WTC11 (cell line): ENCODE measurements at regions not wholly inside any gene's neighbourhood (a gene's known extent, or its start where the extent isn't known, plus 50 kb on each side); places are given as distances from the start of the nearest gene placed in this dataset.

Experiments
- ATAC-seq: fragments of 200-7000 bp; cut with Tn5 transposase; 2 replicates; pipeline ENCODE4 v1.10.0; 2021; ENCODE audit warnings: mild to moderate bottlenecking, moderate library complexity
- CTCF ChIA-PET: fragments of 300-600 bp; sonication (Branson Sonifier 250); formaldehyde crosslinking; loops from one replicate; lab custom pipeline; 2021; ENCODE audit warnings: antibody characterized with exemption; lab: Charles Lee
- POLR2A ChIA-PET: fragments of 350-600 bp; sonication (Branson Sonifier 250); formaldehyde crosslinking; loops from one replicate; lab custom pipeline; 2021; ENCODE audit warnings: antibody characterized with exemption; lab: Charles Lee
- DNase-seq: peaks from one replicate; pipeline ENCODE4 v3.0.0; 2021; ENCODE audit warnings: low spot score
- H3K27ac Mint-ChIP-seq: 2 replicates; pipeline ENCODE4 v1.8.0; 2021; ENCODE audit warnings: mixed read lengths
- H3K27me3 Mint-ChIP-seq: 2 replicates; pipeline ENCODE4 v1.8.0; 2021; ENCODE audit warnings: low read depth, mild to moderate bottlenecking, moderate library complexity, mixed read lengths
- H3K36me3 Mint-ChIP-seq: 2 replicates; pipeline ENCODE4 v1.8.0; 2021; ENCODE audit warnings: mixed read lengths
- H3K4me1 Mint-ChIP-seq: 2 replicates; pipeline ENCODE4 v1.8.0; 2022; ENCODE audit warnings: mixed read lengths
- H3K4me3 Mint-ChIP-seq: 2 replicates; pipeline ENCODE4 v1.8.0; 2021; ENCODE audit warnings: mild to moderate bottlenecking, moderate library complexity, mixed read lengths
- H3K9me3 Mint-ChIP-seq: 2 replicates; pipeline ENCODE4 v1.8.0; 2021; ENCODE audit warnings: mixed read lengths
- ARID4B ChIP-seq: sonication (generic); formaldehyde crosslinking; IDR thresholded peaks from 2 replicates; pipeline ENCODE4 v1.8.0; 2023; ENCODE audit warnings: missing genetic modification reagents, mild to moderate bottlenecking, borderline replicate concordance
- CREM ChIP-seq: sonication (generic); formaldehyde crosslinking; IDR thresholded peaks from 2 replicates; pipeline ENCODE4 v1.8.1; 2022; ENCODE audit warnings: mild to moderate bottlenecking, missing genetic modification reagents, moderate library complexity
- E2F4 ChIP-seq: sonication (generic); formaldehyde crosslinking; IDR thresholded peaks from 2 replicates; pipeline ENCODE4 v1.8.1; 2022; ENCODE audit warnings: low read depth, mild to moderate bottlenecking, moderate library complexity, missing genetic modification reagents, borderline replicate concordance
- FOXJ3 ChIP-seq: sonication (generic); formaldehyde crosslinking; IDR thresholded peaks from 2 replicates; pipeline ENCODE4 v1.9.0; 2021; ENCODE audit warnings: missing genetic modification reagents, mild to moderate bottlenecking, borderline replicate concordance
- FOXP1 ChIP-seq: sonication (generic); formaldehyde crosslinking; IDR thresholded peaks from 2 replicates; pipeline ENCODE4 v1.8.0; 2022; ENCODE audit warnings: missing genetic modification reagents, mild to moderate bottlenecking, moderate library complexity, borderline replicate concordance
- GABPB1 ChIP-seq: sonication (generic); formaldehyde crosslinking; IDR thresholded peaks from 2 replicates; pipeline ENCODE4 v1.8.1; 2023; ENCODE audit warnings: mild to moderate bottlenecking, missing genetic modification reagents
- HMGA2 ChIP-seq: fragments of 250-450 bp; sonication (Bioruptor Pico); IDR thresholded peaks from 2 replicates; pipeline ENCODE4 v1.4.0; 2021; ENCODE audit warnings: mild to moderate bottlenecking, moderate library complexity
- JAZF1 ChIP-seq: fragments of 250-450 bp; sonication (Bioruptor Pico); IDR thresholded peaks from 2 replicates; pipeline ENCODE4 v1.9.0; 2021; ENCODE audit warnings: moderate library complexity, mild to moderate bottlenecking, inconsistent platforms
- MAX ChIP-seq: sonication (generic); formaldehyde crosslinking; IDR thresholded peaks from 2 replicates; pipeline ENCODE4 v1.8.0; 2022; ENCODE audit warnings: mild to moderate bottlenecking, missing genetic modification reagents
- MYBL2 ChIP-seq: sonication (generic); formaldehyde crosslinking; IDR thresholded peaks from 2 replicates; pipeline ENCODE4 v1.8.1; 2023; ENCODE audit warnings: mild to moderate bottlenecking, moderate library complexity, missing genetic modification reagents
- NR1H2 ChIP-seq: sonication (generic); formaldehyde crosslinking; IDR thresholded peaks from 2 replicates; pipeline ENCODE4 v1.9.0; 2021; ENCODE audit warnings: mild to moderate bottlenecking, moderate library complexity, missing genetic modification reagents
- NR3C1 ChIP-seq: sonication (generic); formaldehyde crosslinking; conservative IDR thresholded peaks from 2 replicates; pipeline ENCODE4 v1.8.1; 2023; ENCODE audit warnings: low read depth, mild to moderate bottlenecking, missing genetic modification reagents
- OVOL2 ChIP-seq: fragments of 250-450 bp; sonication (Bioruptor Pico); IDR thresholded peaks from 2 replicates; pipeline ENCODE4 v1.9.0; 2021; ENCODE audit warnings: mild to moderate bottlenecking, borderline replicate concordance
- PRDM15 ChIP-seq: sonication (generic); formaldehyde crosslinking; IDR thresholded peaks from 2 replicates; pipeline ENCODE4 v1.8.0; 2022; ENCODE audit warnings: missing genetic modification reagents
- SMAD4 ChIP-seq: sonication (generic); formaldehyde crosslinking; IDR thresholded peaks from 2 replicates; pipeline ENCODE4 v1.8.0; 2022; ENCODE audit warnings: mild to moderate bottlenecking, missing genetic modification reagents
- ZBTB21 ChIP-seq: sonication (generic); formaldehyde crosslinking; IDR thresholded peaks from 2 replicates; pipeline ENCODE4 v1.8.1; 2023; ENCODE audit warnings: mild to moderate bottlenecking, missing genetic modification reagents, borderline replicate concordance
- ZNF138 ChIP-seq: sonication (generic); formaldehyde crosslinking; conservative IDR thresholded peaks from 2 replicates; pipeline ENCODE4 v1.8.1; 2022; ENCODE audit warnings: mild to moderate bottlenecking, moderate library complexity, missing genetic modification reagents
- ZNF219 ChIP-seq: sonication (generic); formaldehyde crosslinking; IDR thresholded peaks from 2 replicates; pipeline ENCODE4 v1.8.0; 2023; ENCODE audit warnings: missing genetic modification reagents, mild to moderate bottlenecking, borderline replicate concordance
- TF ChIP-seq, protein P1 (sequence below): sonication (generic); formaldehyde crosslinking; IDR thresholded peaks from 2 replicates; pipeline ENCODE4 v1.8.0; 2023; ENCODE audit warnings: mild to moderate bottlenecking, missing genetic modification reagents
- TF ChIP-seq, protein P2 (sequence below): sonication (generic); formaldehyde crosslinking; IDR thresholded peaks from 2 replicates; pipeline ENCODE4 v1.8.1; 2022; ENCODE audit warnings: low read depth, missing genetic modification reagents, borderline replicate concordance
- TF ChIP-seq, protein P3 (sequence below): sonication (generic); formaldehyde crosslinking; IDR thresholded peaks from 2 replicates; pipeline ENCODE4 v1.8.1; 2022; ENCODE audit warnings: missing genetic modification reagents, borderline replicate concordance

DNA sequence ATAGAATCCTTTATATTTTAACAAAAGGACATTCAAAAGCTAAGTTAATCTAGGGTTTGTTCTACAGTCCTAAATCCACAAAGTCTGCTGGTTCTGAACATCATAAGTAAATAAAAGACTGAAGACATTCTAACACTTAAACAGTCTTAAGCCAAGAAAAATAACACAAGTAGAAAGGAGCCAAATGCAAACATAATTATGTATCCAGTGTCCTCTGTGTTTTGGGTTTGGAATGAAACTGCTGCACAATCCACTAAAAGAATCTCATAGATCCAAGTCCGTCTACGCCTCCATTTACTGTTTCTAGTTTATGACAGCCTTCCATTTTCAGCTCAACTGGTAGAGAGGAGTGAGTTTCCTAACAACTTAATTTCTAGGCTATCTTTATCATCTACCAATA lies 623.6 kb upstream of the FZD8 start (continued):
- TF ChIP-seq, protein P1, sequence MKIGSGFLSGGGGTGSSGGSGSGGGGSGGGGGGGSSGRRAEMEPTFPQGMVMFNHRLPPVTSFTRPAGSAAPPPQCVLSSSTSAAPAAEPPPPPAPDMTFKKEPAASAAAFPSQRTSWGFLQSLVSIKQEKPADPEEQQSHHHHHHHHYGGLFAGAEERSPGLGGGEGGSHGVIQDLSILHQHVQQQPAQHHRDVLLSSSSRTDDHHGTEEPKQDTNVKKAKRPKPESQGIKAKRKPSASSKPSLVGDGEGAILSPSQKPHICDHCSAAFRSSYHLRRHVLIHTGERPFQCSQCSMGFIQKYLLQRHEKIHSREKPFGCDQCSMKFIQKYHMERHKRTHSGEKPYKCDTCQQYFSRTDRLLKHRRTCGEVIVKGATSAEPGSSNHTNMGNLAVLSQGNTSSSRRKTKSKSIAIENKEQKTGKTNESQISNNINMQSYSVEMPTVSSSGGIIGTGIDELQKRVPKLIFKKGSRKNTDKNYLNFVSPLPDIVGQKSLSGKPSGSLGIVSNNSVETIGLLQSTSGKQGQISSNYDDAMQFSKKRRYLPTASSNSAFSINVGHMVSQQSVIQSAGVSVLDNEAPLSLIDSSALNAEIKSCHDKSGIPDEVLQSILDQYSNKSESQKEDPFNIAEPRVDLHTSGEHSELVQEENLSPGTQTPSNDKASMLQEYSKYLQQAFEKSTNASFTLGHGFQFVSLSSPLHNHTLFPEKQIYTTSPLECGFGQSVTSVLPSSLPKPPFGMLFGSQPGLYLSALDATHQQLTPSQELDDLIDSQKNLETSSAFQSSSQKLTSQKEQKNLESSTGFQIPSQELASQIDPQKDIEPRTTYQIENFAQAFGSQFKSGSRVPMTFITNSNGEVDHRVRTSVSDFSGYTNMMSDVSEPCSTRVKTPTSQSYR (CRISPR knock-in tag) = no peak
- TF ChIP-seq, protein P2, sequence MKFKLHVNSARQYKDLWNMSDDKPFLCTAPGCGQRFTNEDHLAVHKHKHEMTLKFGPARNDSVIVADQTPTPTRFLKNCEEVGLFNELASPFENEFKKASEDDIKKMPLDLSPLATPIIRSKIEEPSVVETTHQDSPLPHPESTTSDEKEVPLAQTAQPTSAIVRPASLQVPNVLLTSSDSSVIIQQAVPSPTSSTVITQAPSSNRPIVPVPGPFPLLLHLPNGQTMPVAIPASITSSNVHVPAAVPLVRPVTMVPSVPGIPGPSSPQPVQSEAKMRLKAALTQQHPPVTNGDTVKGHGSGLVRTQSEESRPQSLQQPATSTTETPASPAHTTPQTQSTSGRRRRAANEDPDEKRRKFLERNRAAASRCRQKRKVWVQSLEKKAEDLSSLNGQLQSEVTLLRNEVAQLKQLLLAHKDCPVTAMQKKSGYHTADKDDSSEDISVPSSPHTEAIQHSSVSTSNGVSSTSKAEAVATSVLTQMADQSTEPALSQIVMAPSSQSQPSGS (CRISPR knock-in tag) = no peak
- no peak for TF ChIP-seq MAX (CRISPR knock-in tag)
- TF ChIP-seq ZNF138 (CRISPR knock-in tag) = no peak
- TF ChIP-seq, protein P3, sequence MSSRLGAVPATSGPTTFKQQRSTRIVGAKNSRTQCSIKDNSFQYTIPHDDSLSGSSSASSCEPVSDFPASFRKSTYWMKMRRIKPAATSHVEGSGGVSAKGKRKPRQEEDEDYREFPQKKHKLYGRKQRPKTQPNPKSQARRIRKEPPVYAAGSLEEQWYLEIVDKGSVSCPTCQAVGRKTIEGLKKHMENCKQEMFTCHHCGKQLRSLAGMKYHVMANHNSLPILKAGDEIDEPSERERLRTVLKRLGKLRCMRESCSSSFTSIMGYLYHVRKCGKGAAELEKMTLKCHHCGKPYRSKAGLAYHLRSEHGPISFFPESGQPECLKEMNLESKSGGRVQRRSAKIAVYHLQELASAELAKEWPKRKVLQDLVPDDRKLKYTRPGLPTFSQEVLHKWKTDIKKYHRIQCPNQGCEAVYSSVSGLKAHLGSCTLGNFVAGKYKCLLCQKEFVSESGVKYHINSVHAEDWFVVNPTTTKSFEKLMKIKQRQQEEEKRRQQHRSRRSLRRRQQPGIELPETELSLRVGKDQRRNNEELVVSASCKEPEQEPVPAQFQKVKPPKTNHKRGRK (CRISPR knock-in tag) = no peak
- TF ChIP-seq OVOL2 (CRISPR knock-in tag) = no peak
- no peak for TF ChIP-seq MYBL2 (CRISPR knock-in tag)
- TF ChIP-seq FOXP1 (CRISPR knock-in tag) = no peak
- no peak for TF ChIP-seq E2F4 (CRISPR knock-in tag)

GRCh38 chr10:36263871-36264270 lies 621.8 kb upstream of the FZD8 start:
- H3K27me3 Mint-ChIP-seq = no peaks in the 10 kb centered on the region
- H3K36me3 Mint-ChIP-seq = no peaks in the 10 kb centered on the region
- no peak for ATAC-seq
- ChIA-PET POLR2A (no interaction called here), CTCF (no interaction called here)
- peaks cover 8% of the 10 kb centered on the region for H3K9me3 Mint-ChIP-seq
- H3K4me1 Mint-ChIP-seq = peaks cover 6% of the 10 kb centered on the region
- H3K4me3 Mint-ChIP-seq = no peak overlapping the region
- H3K27ac Mint-ChIP-seq = no peak overlapping the region
- DNase-seq = no peak
- TF ChIP-seq PRDM15 (CRISPR knock-in tag) (no peak), FOXJ3 (CRISPR knock-in tag) (no peak), ARID4B (CRISPR knock-in tag) (no peak), JAZF1 (CRISPR knock-in tag) (no peak), NR3C1 (CRISPR knock-in tag) (no peak), MAX (CRISPR knock-in tag) (no peak), ZNF138 (CRISPR knock-in tag) (no peak), HMGA2 (CRISPR knock-in tag) (no peak), ZBTB21 (CRISPR knock-in tag) (no peak), CREM (CRISPR knock-in tag) (no peak), SMAD4 (no peak), ZNF219 (CRISPR knock-in tag) (no peak), NR1H2 (CRISPR knock-in tag) (no peak), GABPB1 (CRISPR knock-in tag) (no peak)
